H1 (cell line): ENCODE measurements at regions not wholly inside any gene's neighbourhood (a gene's known extent, or its start where the extent isn't known, plus 50 kb on each side); places are given as distances from the start of the nearest gene placed in this dataset.

Experiments used
- CTCF ChIA-PET: fragments of 300-600 bp; sonication (Branson Sonifier 250); formaldehyde crosslinking; loops from one replicate; lab custom pipeline; 2021; ENCODE audit not compliant: partially characterized antibody; lab: Charles Lee
- POLR2A ChIA-PET: fragments of 300-600 bp; sonication (Branson Sonifier 250); formaldehyde crosslinking; loops from one replicate; lab custom pipeline; 2021; ENCODE audit warnings: inconsistent platforms; ENCODE audit not compliant: partially characterized antibody; lab: Charles Lee
- DNase-seq, 2 experiments: peaks; one replicate each; pipeline versions ENCODE4 v3.0.0 to v3.0.0-alpha.2; 2010 to 2022; ENCODE audit warnings: low spot score in 2 of 2, low read depth in 1 of 2, mixed read lengths in 1 of 2
- FAIRE-seq: peaks from 2 replicates; lab custom pipeline; 2011; peaks lifted over from hg19 to GRCh38; lab: Jason Lieb, UNC
- H2AFZ ChIP-seq: 2 replicates; pipeline ENCODE4 v1.8.1; 2012; ENCODE audit warnings: low read length, inconsistent platforms
- H2AK5ac ChIP-seq: 2 replicates; pipeline ENCODE4 v1.6.1; 2013; ENCODE audit warnings: low read depth, low read length
- H2BK120ac ChIP-seq: replicated peaks from 2 replicates; pipeline ENCODE3; 2013; ENCODE audit warnings: low read depth, low read length, inconsistent platforms
- H2BK12ac ChIP-seq: 2 replicates; pipeline ENCODE4 v1.6.1; 2013; ENCODE audit warnings: low read depth, low read length
- H2BK15ac ChIP-seq: 2 replicates; pipeline ENCODE4 v1.6.1; 2013; ENCODE audit warnings: low read length
- H2BK20ac ChIP-seq: 2 replicates; pipeline ENCODE4 v1.6.1; 2013; ENCODE audit warnings: low read length
- H2BK5ac ChIP-seq: 2 replicates; pipeline ENCODE4 v1.6.1; 2013; ENCODE audit warnings: low read depth, low read length
- H3K14ac ChIP-seq: 2 replicates; pipeline ENCODE4 v1.6.1; 2013; ENCODE audit warnings: inconsistent platforms; ENCODE audit not compliant: insufficient read length
- H3K18ac ChIP-seq: 2 replicates; pipeline ENCODE4 v1.6.1; 2013; ENCODE audit warnings: low read length; ENCODE audit errors: extremely low read depth
- H3K23ac ChIP-seq: 2 replicates; pipeline ENCODE4 v1.6.1; 2013; ENCODE audit warnings: inconsistent platforms; ENCODE audit not compliant: insufficient read length
- H3K23me2 ChIP-seq: 2 replicates; pipeline ENCODE4 v1.6.1; 2013; ENCODE audit warnings: low read depth, low read length
- H3K27ac ChIP-seq: 2 replicates; pipeline ENCODE4 v1.6.1; 2011; ENCODE audit warnings: low read depth, low read length, inconsistent platforms
- H3K27me3 ChIP-seq, 4 experiments: replicated peaks in 1 of 4; 1 replicate in 1 of 4; 2 replicates in 3 of 4; pipeline versions ENCODE4 v1.6.1 to v1.8.1; 2011 to 2013; ENCODE audit warnings: low read length in 3 of 4, mild to moderate bottlenecking in 3 of 4, inconsistent platforms in 2 of 4, mixed read lengths in 2 of 4, moderate library complexity in 1 of 4; ENCODE audit not compliant: control insufficient read depth in 3 of 4, insufficient read depth in 3 of 4; ENCODE audit errors: extremely low read depth in 1 of 4
- H3K36me3 ChIP-seq, 4 experiments: 2 replicates each; pipeline versions ENCODE4 v1.6.1 to v1.8.1; 2011 to 2013; ENCODE audit warnings: mild to moderate bottlenecking in 4 of 4, low read length in 3 of 4, moderate library complexity in 2 of 4, control low read depth in 1 of 4, inconsistent platforms in 1 of 4; ENCODE audit not compliant: insufficient read depth in 4 of 4, control insufficient read depth in 2 of 4
- H3K4ac ChIP-seq: replicated peaks from 2 replicates; pipeline ENCODE3; 2013; ENCODE audit warnings: low read length, low read depth, mixed read lengths, inconsistent platforms; ENCODE audit not compliant: insufficient read length
- H3K4me1 ChIP-seq, 4 experiments: replicated peaks in 1 of 4; 1 replicate in 1 of 4; 2 replicates in 3 of 4; pipeline versions ENCODE4 v1.6.1 to v1.8.1; 2011 to 2013; ENCODE audit warnings: low read length in 3 of 4, inconsistent platforms in 2 of 4, mixed read lengths in 1 of 4; ENCODE audit not compliant: insufficient read depth in 4 of 4, control insufficient read depth in 3 of 4
- H3K4me2 ChIP-seq, 2 experiments: 2 replicates each; pipeline versions ENCODE4 v1.6.1 to v1.8.1; 2011 to 2013; ENCODE audit warnings: low read depth in 2 of 2, low read length in 2 of 2, control low read depth in 1 of 2, inconsistent platforms in 1 of 2, mild to moderate bottlenecking in 1 of 2; ENCODE audit not compliant: insufficient read depth in 1 of 2
- H3K4me3 ChIP-seq, 4 experiments: fragments of 200-600, 300-600 bp in 1 of 4; sonication (generic), shearing (Covaris generic), sonication (Bioruptor Twin) in 1 of 4; 2 replicates each; pipeline versions ENCODE4 v1.5.1 to v1.8.1; 2011 to 2016; ENCODE audit warnings: low read length in 4 of 4, low read depth in 3 of 4, control low read depth in 2 of 4, inconsistent platforms in 2 of 4, mild to moderate bottlenecking in 2 of 4, mixed read lengths in 1 of 4, moderate library complexity in 1 of 4; ENCODE audit not compliant: insufficient read depth in 2 of 4; ENCODE audit errors: extremely low read depth in 1 of 4
- H3K56ac ChIP-seq: replicated peaks from 2 replicates; pipeline ENCODE3; 2013; ENCODE audit warnings: low read depth, mild to moderate bottlenecking, mixed read lengths, low read length, inconsistent platforms; ENCODE audit not compliant: insufficient read length
- H3K79me1 ChIP-seq: 2 replicates; pipeline ENCODE4 v1.6.1; 2013; ENCODE audit warnings: low read depth, low read length, control low read depth
- H3K79me2 ChIP-seq, 2 experiments: 2 replicates each; pipeline versions ENCODE4 v1.6.1 to v1.8.1; 2012 to 2013; ENCODE audit warnings: low read length in 2 of 2, mild to moderate bottlenecking in 2 of 2, inconsistent platforms in 1 of 2; ENCODE audit not compliant: insufficient read depth in 2 of 2, control insufficient read depth in 1 of 2
- H3K9ac ChIP-seq, 4 experiments: replicated peaks in 1 of 4; 1 replicate in 1 of 4; 2 replicates in 3 of 4; pipeline versions ENCODE4 v1.6.1 to v1.8.1; 2011 to 2013; ENCODE audit warnings: low read depth in 3 of 4, low read length in 3 of 4, control low read depth in 2 of 4, mild to moderate bottlenecking in 2 of 4, moderate library complexity in 2 of 4, inconsistent platforms in 1 of 4; ENCODE audit errors: extremely low read depth in 1 of 4
- H3K9me3 ChIP-seq, 2 experiments: 2 replicates each; pipeline versions ENCODE4 v1.6.1 to v1.8.1; 2012 to 2013; ENCODE audit warnings: mild to moderate bottlenecking in 2 of 2, moderate library complexity in 2 of 2, control low read depth in 1 of 2, inconsistent platforms in 1 of 2, low read depth in 1 of 2, low read length in 1 of 2, mixed read lengths in 1 of 2; ENCODE audit not compliant: insufficient read depth in 2 of 2
- H4K20me1 ChIP-seq, 2 experiments: replicated peaks in 1 of 2; 2 replicates each; pipeline versions ENCODE3 to v1.8.1; 2011 to 2013; ENCODE audit warnings: inconsistent platforms in 2 of 2, low read length in 2 of 2, mild to moderate bottlenecking in 1 of 2; ENCODE audit not compliant: insufficient read depth in 2 of 2, control insufficient read depth in 1 of 2
- H4K5ac ChIP-seq: 2 replicates; pipeline ENCODE4 v1.6.1; 2013; ENCODE audit warnings: low read length, low read depth, mixed read lengths, inconsistent platforms; ENCODE audit not compliant: insufficient read length
- H4K8ac ChIP-seq: 2 replicates; pipeline ENCODE4 v1.8.0; 2013; ENCODE audit warnings: mild to moderate bottlenecking, moderate library complexity, low read length, inconsistent platforms; ENCODE audit not compliant: insufficient read depth; ENCODE audit errors: extremely low read depth
- H4K91ac ChIP-seq: replicated peaks from 2 replicates; pipeline ENCODE3; 2013; ENCODE audit warnings: low read length, mixed read lengths, inconsistent platforms; ENCODE audit not compliant: insufficient read length
- CBX5 ChIP-seq: fragments of 300-800, 300-1000 bp; sonication (generic); IDR thresholded peaks from 2 replicates; pipeline ENCODE4 v1.7.1; 2016; ENCODE audit warnings: antibody characterized with exemption, low read length, low read depth
- RBBP5 ChIP-seq: IDR thresholded peaks from 2 replicates; pipeline ENCODE4 v1.7.1; 2012; ENCODE audit warnings: low read depth, mild to moderate bottlenecking, inconsistent platforms, low read length, moderate library complexity, borderline replicate concordance

- no peaks in the 10 kb centered on the region for H3K79me1 ChIP-seq
- H3K23me2 ChIP-seq = no peaks in the 10 kb centered on the region
- no peak overlapping the region for H2AK5ac ChIP-seq
- no peaks in the 10 kb centered on the region for H4K20me1 ChIP-seq
- no peak overlapping the region for H3K23ac ChIP-seq
- H3K18ac ChIP-seq = no peak overlapping the region
- H4K5ac ChIP-seq = no peak overlapping the region
- H3K27me3 ChIP-seq = no peaks in the 10 kb centered on the region
- no peak overlapping the region for H2BK12ac ChIP-seq
- no peak overlapping the region for H2BK120ac ChIP-seq
- no peaks in the 10 kb centered on the region for H3K9me3 ChIP-seq
- H4K8ac ChIP-seq = no peak overlapping the region
- no peak overlapping the region for H3K14ac ChIP-seq
- no peaks in the 10 kb centered on the region for H3K79me2 ChIP-seq
- no peak overlapping the region for H3K4me2 ChIP-seq
- no peak overlapping the region for H3K56ac ChIP-seq
- no peak overlapping the region for H3K9ac ChIP-seq
- no peak for TF ChIP-seq RBBP5
- TF ChIP-seq CBX5 = no peak
- TF ChIP-seq, all 59 proteins: peak for 0
- POLR2A ChIA-PET = no interaction called here
- Histone ChIP-seq H3K4ac (no peak overlapping the region), H3K4me3 (no peak overlapping the region), H2BK15ac (no peak overlapping the region), H4K91ac (no peak overlapping the region), H3K4me1 (no peaks in the 10 kb centered on the region), H2BK20ac (no peak overlapping the region), H2BK5ac (no peak overlapping the region), H3K36me3 (no peaks in the 10 kb centered on the region), H3K27ac (no peak overlapping the region), H2AFZ (no peak overlapping the region)
- DNase-seq (no peak), FAIRE-seq (no peak)
- CTCF ChIA-PET = interaction anchor here (0.9 to 1.6 kb wide), 3 partner anchors 11 to 29 kb away, joined by 3 to 6 read pairs (median 3); no protein-coding TSS in a partner anchor
These were observed 128.2 kb upstream of the INPP4B start for GRCh38 chr4:142974328-142974727.
